Parathyroid adenoma (tissue), 2 donors: ENCODE measurements at regions not wholly inside any gene's neighbourhood (a gene's known extent, or its start where the extent isn't known, plus 50 kb on each side); places are given as distances from the start of the nearest gene placed in this dataset.

Experiments
- H2AFZ ChIP-seq: fragments of 300-600 bp; sonication (generic); one replicate; pipeline ENCODE4 v1.7.0; 2017; ENCODE audit warnings: antibody characterized with exemption, mild to moderate bottlenecking
- H3K27ac ChIP-seq: fragments of 300-600 bp; sonication (generic); one replicate; pipeline ENCODE4 v1.7.0; 2017
- H3K27me3 ChIP-seq: fragments of 300-600 bp; sonication (generic); one replicate; pipeline ENCODE4 v1.7.0; 2017; ENCODE audit warnings: low read length; ENCODE audit not compliant: control insufficient read depth, insufficient read depth
- H3K36me3 ChIP-seq: fragments of 300-600 bp; sonication (generic); one replicate; pipeline ENCODE4 v1.7.0; 2017; ENCODE audit warnings: low read length; ENCODE audit not compliant: control insufficient read depth, insufficient read depth
- H3K4me1 ChIP-seq: fragments of 300-600 bp; sonication (generic); one replicate; pipeline ENCODE4 v1.7.0; 2017; ENCODE audit warnings: control low read depth
- H3K4me2 ChIP-seq: fragments of 300-600 bp; sonication (generic); one replicate; pipeline ENCODE4 v1.7.0; 2017; ENCODE audit warnings: low read length
- H3K4me3 ChIP-seq: fragments of 300-600 bp; sonication (generic); one replicate; pipeline ENCODE4 v1.7.0; 2017; ENCODE audit warnings: low read depth, low read length
- H3K79me2 ChIP-seq: fragments of 300-600 bp; sonication (generic); one replicate; pipeline ENCODE4 v1.7.0; 2017; ENCODE audit warnings: control low read depth
- H3K9ac ChIP-seq: fragments of 300-600 bp; sonication (generic); one replicate; pipeline ENCODE4 v1.7.0; 2017; ENCODE audit warnings: mild to moderate bottlenecking
- H3K9me3 ChIP-seq: fragments of 300-600 bp; sonication (generic); one replicate; pipeline ENCODE4 v1.7.0; 2017; ENCODE audit warnings: low read length; ENCODE audit not compliant: control insufficient read depth
- CTCF ChIP-seq: fragments of 300-600 bp; sonication (generic); IDR thresholded peaks from one replicate; pipeline ENCODE4 v1.7.0; 2017; ENCODE audit warnings: antibody characterized with exemption, mild to moderate bottlenecking
- donor health status: primary hyperparathyroidism.

GRCh38 chr3:81003817-81004216 is 757.6 kb downstream of the GBE1 start:
- H3K9me3 ChIP-seq = no peaks in the 10 kb centered on the region

DNA sequence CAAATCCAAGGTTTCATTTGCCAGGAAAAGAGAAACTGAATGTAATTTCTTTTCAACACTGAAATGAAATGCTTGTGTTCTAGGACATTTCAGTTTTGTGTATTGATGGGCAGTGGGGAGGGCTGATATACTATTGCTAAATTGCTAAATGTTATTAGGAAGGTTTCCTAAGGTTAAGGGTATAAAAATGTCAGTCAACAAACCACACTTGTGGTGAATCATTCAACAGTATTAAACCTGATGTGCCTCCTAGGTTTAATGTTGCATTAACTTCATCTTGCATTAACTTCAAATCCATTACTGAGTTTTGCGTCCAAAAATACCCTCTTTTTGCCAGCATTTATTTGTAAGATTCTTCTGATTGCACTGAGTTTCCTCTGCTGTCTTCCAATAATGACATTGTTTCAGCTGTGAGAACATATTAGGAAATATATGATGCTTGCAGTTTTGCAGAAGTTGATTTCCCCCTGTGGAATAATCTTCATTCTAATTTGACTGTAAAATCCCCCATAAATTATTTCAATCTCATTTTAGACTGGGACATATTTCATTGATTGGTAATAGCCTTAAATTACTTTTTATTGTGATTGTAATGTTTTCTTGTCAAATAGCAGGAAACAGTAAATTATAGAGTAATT is 758.3 kb downstream of the GBE1 start:
- no peak for TF ChIP-seq CTCF
- H3K4me2 ChIP-seq = no peak overlapping the region
- no peaks in the 10 kb centered on the region for H3K27me3 ChIP-seq
- H3K36me3 ChIP-seq = no peaks in the 10 kb centered on the region
- no peak overlapping the region for H3K9ac ChIP-seq
- H2AFZ ChIP-seq = no peak overlapping the region
- no peaks in the 10 kb centered on the region for H3K4me1 ChIP-seq
- H3K4me3 ChIP-seq = no peak overlapping the region
- no peaks in the 10 kb centered on the region for H3K9me3 ChIP-seq
- H3K79me2 ChIP-seq = no peaks in the 10 kb centered on the region
- H3K27ac ChIP-seq = no peak overlapping the region

More at GRCh38 chr3:81003817-81004216, 757.6 kb downstream of the GBE1 start:
- Histone ChIP-seq H3K27ac (no peak overlapping the region), H3K4me3 (no peak overlapping the region), H3K36me3 (no peaks in the 10 kb centered on the region), H3K27me3 (no peaks in the 10 kb centered on the region), H3K4me1 (no peaks in the 10 kb centered on the region), H3K9ac (no peak overlapping the region), H3K4me2 (no peak overlapping the region), H2AFZ (no peak overlapping the region), H3K79me2 (no peaks in the 10 kb centered on the region)
- no peak for TF ChIP-seq CTCF

DNA sequence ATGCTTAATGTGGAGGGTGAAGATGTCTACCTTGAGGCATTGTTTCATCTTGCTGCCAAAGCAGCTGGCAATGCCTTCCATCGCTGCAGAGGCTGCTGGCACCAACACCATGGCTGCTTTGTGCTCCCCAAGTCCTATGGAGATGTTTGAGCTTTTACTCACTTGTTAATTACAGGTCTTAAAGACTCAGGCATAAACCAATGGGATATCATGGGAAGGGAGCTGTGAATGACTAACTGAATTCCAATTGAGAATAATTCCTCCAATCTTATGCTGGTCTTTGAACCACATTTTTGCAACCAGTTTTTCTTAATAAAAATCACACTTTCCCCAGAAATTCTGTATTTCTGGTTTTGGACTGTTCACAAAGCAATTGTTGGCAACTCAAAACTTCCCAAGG is 762.0 kb downstream of the GBE1 start:
- Histone ChIP-seq H3K36me3 (no peaks in the 10 kb centered on the region), H3K9me3 (no peaks in the 10 kb centered on the region), H3K4me3 (no peak overlapping the region), H3K27me3 (no peaks in the 10 kb centered on the region), H3K27ac (no peak overlapping the region), H3K9ac (no peak overlapping the region), H3K4me2 (no peak overlapping the region), H3K4me1 (no peaks in the 10 kb centered on the region), H3K79me2 (no peaks in the 10 kb centered on the region), H2AFZ (no peak overlapping the region)
- TF ChIP-seq CTCF = no peak

DNA sequence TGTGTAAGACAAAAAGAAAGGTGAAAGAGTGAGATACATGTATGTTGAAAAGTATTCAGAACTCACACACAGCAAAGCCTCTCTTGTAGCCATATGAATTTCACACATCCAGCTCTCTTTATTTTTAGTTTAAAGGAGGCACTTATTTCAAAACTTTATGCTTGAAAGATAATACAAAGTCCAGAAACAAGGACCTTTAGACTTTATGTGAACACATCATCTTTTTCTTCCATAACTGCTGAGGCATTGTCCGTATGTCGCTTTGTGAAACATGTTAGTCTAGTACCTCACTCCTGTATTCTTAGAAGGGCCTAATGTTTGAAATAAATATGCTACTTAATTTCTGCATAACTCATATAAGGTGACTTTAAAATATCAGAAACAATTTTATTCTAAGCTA is 763.4 kb downstream of the GBE1 start:
- Histone ChIP-seq H3K4me3 (no peak overlapping the region), H3K36me3 (no peaks in the 10 kb centered on the region), H2AFZ (no peak overlapping the region), H3K27ac (no peak overlapping the region), H3K4me1 (no peaks in the 10 kb centered on the region), H3K4me2 (no peak overlapping the region), H3K27me3 (no peaks in the 10 kb centered on the region), H3K79me2 (no peaks in the 10 kb centered on the region), H3K9me3 (no peaks in the 10 kb centered on the region), H3K9ac (no peak overlapping the region)
- no peak for TF ChIP-seq CTCF

DNA sequence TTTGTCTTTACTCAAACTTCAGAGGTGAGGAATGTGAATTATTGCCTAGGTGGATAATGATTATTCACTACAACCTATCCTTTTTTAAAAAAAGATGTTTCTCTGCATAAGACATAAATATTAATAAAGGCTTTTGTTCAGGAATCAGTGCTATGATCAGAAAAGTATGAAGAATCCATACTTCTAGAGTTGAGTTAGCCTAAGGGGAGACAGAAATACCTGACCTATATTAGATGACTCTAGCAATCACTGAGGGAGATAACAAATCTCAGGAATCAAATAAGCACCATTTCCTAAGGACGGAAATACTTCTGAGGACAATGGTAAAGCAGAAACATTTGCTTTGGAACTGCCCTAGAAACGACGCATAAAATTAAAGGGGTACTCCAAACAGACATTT is 763.8 kb downstream of the GBE1 start:
- Histone ChIP-seq H3K4me2 (no peak overlapping the region), H3K27me3 (no peaks in the 10 kb centered on the region), H3K9me3 (no peaks in the 10 kb centered on the region), H3K9ac (no peak overlapping the region), H3K4me1 (no peaks in the 10 kb centered on the region), H2AFZ (no peak overlapping the region), H3K27ac (no peak overlapping the region), H3K79me2 (no peaks in the 10 kb centered on the region), H3K36me3 (no peaks in the 10 kb centered on the region), H3K4me3 (no peak overlapping the region)
- TF ChIP-seq CTCF = no peak
